ENCODE measurements at regions not wholly inside any gene's neighbourhood (a gene's known extent, or its start where the extent isn't known, plus 50 kb on each side); places are given as distances from the start of the nearest gene placed in this dataset.
"Not testable (repeated sequence)": the region's sequence is repeated elsewhere in the genome, so short reads cannot be mapped to it uniquely, and the experiment has no call there.

DNA sequence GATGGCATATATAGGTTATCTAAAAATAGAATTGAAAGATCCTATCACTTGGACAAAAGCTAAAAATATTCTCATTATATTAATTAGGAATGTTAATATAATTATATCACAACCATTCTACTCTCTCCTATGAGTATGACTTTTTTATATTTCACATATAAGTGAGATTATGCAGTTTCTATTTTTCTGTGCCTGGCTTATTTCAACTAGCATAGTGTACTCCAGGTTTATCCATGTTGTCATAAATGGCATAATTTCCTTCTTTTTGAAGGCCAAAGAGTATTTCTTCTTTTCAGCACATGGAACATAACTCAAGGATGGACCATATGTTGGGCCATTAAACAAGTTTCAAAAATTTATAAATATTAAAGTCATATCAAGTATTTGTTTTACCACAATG, 421.2 kb upstream of the CTSO start:
- DNase-seq (ENCODE audit: low read depth): no peak
- H3K4me3 ChIP-seq (ENCODE audit: control insufficient read depth, low read depth, low read length): no peak overlapping the region
- TF ChIP-seq, protein P1, sequence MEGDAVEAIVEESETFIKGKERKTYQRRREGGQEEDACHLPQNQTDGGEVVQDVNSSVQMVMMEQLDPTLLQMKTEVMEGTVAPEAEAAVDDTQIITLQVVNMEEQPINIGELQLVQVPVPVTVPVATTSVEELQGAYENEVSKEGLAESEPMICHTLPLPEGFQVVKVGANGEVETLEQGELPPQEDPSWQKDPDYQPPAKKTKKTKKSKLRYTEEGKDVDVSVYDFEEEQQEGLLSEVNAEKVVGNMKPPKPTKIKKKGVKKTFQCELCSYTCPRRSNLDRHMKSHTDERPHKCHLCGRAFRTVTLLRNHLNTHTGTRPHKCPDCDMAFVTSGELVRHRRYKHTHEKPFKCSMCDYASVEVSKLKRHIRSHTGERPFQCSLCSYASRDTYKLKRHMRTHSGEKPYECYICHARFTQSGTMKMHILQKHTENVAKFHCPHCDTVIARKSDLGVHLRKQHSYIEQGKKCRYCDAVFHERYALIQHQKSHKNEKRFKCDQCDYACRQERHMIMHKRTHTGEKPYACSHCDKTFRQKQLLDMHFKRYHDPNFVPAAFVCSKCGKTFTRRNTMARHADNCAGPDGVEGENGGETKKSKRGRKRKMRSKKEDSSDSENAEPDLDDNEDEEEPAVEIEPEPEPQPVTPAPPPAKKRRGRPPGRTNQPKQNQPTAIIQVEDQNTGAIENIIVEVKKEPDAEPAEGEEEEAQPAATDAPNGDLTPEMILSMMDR (conservative IDR thresholded peaks at IDR 0.05; ENCODE audit: control insufficient read depth, insufficient read depth, low read depth, low read length): no peak

DNA sequence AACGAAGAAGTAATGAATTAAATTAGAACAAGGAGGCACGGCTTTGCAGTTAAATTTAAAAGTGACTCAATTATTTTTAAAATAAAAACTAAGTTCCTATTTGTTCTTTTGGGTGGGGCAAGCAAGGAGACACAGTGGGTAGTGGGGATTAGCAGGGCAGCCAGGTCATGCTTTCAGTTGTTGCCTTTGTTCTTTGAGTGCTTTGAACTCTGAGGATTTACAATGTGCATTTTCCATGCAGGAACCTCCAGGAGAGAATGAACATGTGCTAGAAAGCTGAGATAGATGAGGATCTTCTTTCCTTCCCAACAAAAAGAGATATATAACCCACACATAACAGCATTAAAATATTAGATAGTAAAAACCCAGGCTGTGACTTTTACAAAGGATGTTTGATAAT, 420.4 kb upstream of the CTSO start:
- TF ChIP-seq, protein P1 (conservative IDR thresholded peaks at IDR 0.05; ENCODE audit: control insufficient read depth, insufficient read depth, low read depth, low read length): no peak
- DNase-seq (ENCODE audit: low read depth): no peak
- no peak overlapping the region for H3K4me3 ChIP-seq (ENCODE audit: control insufficient read depth, low read depth, low read length)

DNA sequence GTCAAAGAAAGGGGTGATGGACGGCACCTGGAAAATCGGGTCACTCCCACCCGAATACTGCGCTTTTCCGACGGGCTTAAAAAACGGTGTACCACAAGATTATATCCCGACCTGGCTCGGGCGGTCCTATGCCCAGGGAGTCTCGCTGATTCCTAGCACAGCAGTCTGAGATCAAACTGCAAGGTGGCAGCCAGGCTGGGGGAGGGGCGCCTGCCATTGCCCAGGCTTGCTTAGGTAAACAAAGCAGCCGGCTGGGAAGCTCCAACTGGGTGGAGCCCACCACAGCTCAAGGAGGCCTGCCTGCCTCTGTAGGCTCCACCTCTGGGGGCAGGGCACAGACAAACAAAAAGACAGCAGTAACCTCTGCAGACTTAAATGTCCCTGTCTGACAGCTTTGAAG, 413.8 kb upstream of the CTSO start:
- H3K4me3 ChIP-seq (ENCODE audit: control insufficient read depth, low read depth, low read length); DNase-seq (ENCODE audit: low read depth): not testable (repeated sequence)

DNA sequence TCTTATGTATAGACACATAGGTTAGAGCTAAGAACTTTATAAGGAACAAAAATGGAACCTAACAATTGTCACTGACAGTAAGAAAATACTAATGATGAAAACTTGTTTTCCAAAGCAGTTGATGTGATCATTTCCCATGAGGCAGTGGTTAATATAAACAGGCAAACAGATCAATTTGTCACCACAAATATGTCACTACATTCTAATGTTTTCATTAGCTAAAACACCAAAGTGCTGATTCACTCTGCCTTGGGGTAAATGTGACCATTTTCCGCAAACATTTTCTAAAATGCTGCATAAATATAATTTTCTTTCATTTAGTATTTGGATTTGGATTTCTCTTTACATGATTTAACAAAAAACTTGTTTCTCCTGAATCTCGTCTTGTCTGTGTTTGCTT, 408.9 kb upstream of the CTSO start:
- TF ChIP-seq, protein P1 (conservative IDR thresholded peaks at IDR 0.05; ENCODE audit: control insufficient read depth, insufficient read depth, low read depth, low read length): no peak
- H3K4me3 ChIP-seq (ENCODE audit: control insufficient read depth, low read depth, low read length): no peak overlapping the region
- DNase-seq (ENCODE audit: low read depth): peak; percentile 50

DNA sequence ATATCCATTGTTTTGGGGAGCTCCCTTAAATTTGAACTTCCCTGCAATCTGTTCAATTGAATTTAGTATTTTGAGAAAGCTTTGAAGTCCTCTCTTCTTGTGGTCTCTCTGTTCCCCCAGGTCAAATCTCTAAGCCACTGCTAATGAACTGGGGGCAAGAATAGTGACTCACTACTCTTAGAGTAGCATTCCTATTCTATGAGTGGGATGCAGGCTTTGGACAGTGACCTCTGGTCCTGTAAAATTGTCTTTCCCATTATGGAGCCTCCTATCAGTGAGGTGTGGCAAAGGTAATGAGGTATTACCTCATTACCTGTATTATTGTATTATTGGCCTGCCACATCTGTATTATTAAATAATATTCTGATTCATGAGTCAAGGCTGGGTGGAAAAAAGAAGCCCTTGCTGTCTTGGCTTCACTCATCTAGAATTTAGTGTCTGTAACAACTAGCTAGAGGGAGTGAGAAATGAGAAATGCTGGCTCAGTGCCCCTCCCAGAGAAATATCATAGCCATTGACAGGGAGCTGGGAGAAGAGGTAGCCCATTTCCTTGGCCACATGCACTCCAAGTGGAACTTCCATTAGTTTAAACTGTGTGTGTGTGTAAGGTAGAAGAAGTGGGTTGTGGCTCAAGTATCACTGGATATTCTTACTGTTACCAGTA, 393.9 kb upstream of the CTSO start:
- no peak overlapping the region for H3K4me3 ChIP-seq (ENCODE audit: control insufficient read depth, low read depth, low read length)

DNA sequence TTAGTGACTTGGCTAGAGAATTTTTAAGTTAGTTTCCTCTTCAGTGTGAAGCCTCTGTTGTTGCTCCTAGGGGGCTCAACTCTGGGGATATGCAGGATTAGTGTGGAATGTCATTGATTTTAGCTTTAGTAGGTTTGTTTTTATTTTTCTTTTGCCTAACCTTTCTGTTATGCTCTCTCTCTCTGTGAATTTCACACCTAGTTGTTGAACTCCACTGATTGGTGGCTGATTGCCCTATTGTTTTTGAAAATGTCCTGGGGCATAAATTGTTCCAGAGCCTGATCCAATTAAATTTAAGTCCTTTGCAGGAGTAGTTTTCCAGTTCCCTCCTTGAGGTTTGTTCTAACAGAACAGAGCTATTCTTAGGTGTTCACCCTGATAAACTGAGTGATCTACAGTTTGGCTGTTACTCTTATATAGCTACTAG, 393.3 kb upstream of the CTSO start:
- TF ChIP-seq, protein P1 (conservative IDR thresholded peaks at IDR 0.05; ENCODE audit: control insufficient read depth, insufficient read depth, low read depth, low read length): no peak
- H3K4me3 ChIP-seq (ENCODE audit: control insufficient read depth, low read depth, low read length): no peak overlapping the region

More for the DNA sequence above, 393.9 kb upstream of the CTSO start:
- DNase-seq (ENCODE audit: low read depth): peak; percentile 70
- TF ChIP-seq, protein P1 (conservative IDR thresholded peaks at IDR 0.05; ENCODE audit: control insufficient read depth, insufficient read depth, low read depth, low read length): no peak

DNA sequence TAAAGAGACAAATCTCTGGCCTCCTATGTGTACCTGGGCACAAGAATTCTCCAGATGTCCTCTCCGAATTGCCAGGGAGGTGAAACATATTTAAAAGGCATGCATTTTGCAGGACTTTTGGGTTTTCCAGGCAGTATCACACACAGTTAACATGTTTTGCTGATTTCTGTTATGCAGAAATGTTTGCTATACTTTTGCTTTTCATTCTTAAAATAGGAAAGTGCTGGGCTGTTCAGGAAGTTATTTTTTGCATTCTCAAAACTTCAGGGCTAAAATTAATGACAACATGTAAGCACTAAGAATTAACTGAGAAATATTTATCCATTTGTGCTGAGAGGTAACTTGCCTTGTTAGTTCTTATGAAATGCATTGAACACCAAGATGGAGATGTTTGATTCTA, 390.7 kb upstream of the CTSO start:
- no peak for DNase-seq (ENCODE audit: low read depth)
- TF ChIP-seq, protein P1 (conservative IDR thresholded peaks at IDR 0.05; ENCODE audit: control insufficient read depth, insufficient read depth, low read depth, low read length): no peak
- no peak overlapping the region for H3K4me3 ChIP-seq (ENCODE audit: control insufficient read depth, low read depth, low read length)

More for the DNA sequence above, 393.3 kb upstream of the CTSO start:
- DNase-seq (ENCODE audit: low read depth): no peak

Measured in fibroblast of mammary gland (primary cell).